DMS153 treated with DMSO at 0.1 percent for 48 hours (cell line): ENCODE measurements at regions not wholly inside any gene's neighbourhood (a gene's known extent, or its start where the extent isn't known, plus 50 kb on each side); places are given as distances from the start of the nearest gene placed in this dataset.
"Not testable (repeated sequence)": the region's sequence is repeated elsewhere in the genome, so short reads cannot be mapped to it uniquely, and the experiment has no call there.

Experiments
- DNase-seq: peaks from one replicate; lab custom pipeline; 2025; ENCODE audit not compliant: unreplicated experiment; lab: John Stamatoyannopoulos, UW

GRCh38 chr7:90061077-90061476, 93.2 kb upstream of the STEAP1 start:
- peak; percentile 4 for DNase-seq

- DNase-seq: no peak
These were observed 89.9 kb upstream of the STEAP1 start for GRCh38 chr7:90064370-90064769.

GRCh38 chr7:90067171-90067570, 87.1 kb upstream of the STEAP1 start:
- DNase-seq: no peak

- not testable (repeated sequence) for DNase-seq
These were observed 84.0 kb upstream of the STEAP1 start for GRCh38 chr7:90070238-90070637.

- no peak for DNase-seq
These were observed 75.3 kb upstream of the STEAP1 start for GRCh38 chr7:90078921-90079320.

- DNase-seq: no peak
These were observed 72.6 kb upstream of the STEAP1 start for GRCh38 chr7:90081621-90082020.

- no peak for DNase-seq
These were observed 61.8 kb upstream of the STEAP1 start for GRCh38 chr7:90092506-90092905.

- DNase-seq: no peak
These were observed 60.2 kb upstream of the STEAP1 start for GRCh38 chr7:90094030-90094429.
